ENCODE measurements at regions not wholly inside any gene's neighbourhood (a gene's known extent, or its start where the extent isn't known, plus 50 kb on each side); places are given as distances from the start of the nearest gene placed in this dataset.

DNA sequence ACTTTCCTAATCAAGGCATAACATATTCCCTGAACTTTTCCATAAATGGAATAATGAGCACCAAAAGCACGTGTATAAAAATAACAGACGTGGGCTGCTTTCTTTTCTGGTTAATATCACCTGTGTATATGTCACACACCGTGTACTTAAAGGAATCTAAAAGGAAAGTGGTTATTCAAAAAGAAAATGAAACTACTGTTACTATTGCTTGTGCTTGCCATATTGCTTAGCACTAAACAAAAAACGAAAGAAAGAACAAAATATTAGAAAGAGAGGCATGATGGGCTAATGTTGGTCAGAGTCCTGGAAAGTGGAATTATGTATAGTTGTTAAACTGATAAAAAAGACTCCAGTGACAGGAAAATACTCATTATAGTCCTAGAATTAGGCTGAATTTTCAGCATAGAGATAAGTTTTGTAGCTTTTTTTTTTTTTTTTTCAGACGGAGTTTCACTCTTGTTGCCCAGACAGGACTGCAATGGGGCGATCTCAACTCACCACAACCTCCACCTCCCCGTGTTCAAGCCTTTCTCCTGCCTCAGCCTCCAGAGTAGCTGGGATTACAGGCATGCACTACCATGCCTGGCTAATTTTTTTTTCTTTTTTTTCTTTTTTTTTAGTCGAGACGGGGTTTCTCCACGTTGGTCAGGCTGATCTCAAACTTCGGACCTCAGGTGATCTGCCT is 123.2 kb downstream of the PABPC4L start:
- POLR2A ChIA-PET: no interaction called here
- no peak for FAIRE-seq
- 7% methylated on average over 11 of the region's 11 CpGs for WGBS (ENCODE audit: missing lambda C conversion rate)
- CTCF ChIA-PET: no interaction called here
- Histone ChIP-seq H3K4me3 (peak overlapping the region; percentile 24; the same call in 1 of the 3 replicates), H3K9me3 (no peaks in the 10 kb centered on the region), H3K27ac (no peak overlapping the region), H3K4me2 (peak overlapping the region; percentile 61), H3K4me1 (no peaks in the 10 kb centered on the region)
- ATAC-seq: no peak
- TF ChIP-seq MYC (IDR thresholded peaks at IDR 0.05; ENCODE audit: borderline replicate concordance, low read length) (no peak), MAFK (IDR thresholded peaks at IDR 0.05; ENCODE audit: partially characterized antibody) (no peak), POLR2AphosphoS2 (conservative IDR thresholded peaks at IDR 0.05; ENCODE audit: low read length) (no peak), CHD4 (IDR thresholded peaks at IDR 0.05; ENCODE audit: borderline replicate concordance) (no peak), HOXB13 (CRISPR knock-in tag; IDR thresholded peaks at IDR 0.05; ENCODE audit: low read depth) (no peak), POLR2A (IDR thresholded peaks at IDR 0.05; ENCODE audit: low read length) (no peak), FOSL2 (IDR thresholded peaks at IDR 0.05) (no peak), FOSL2 (CRISPR knock-in tag; IDR thresholded peaks at IDR 0.05) (no peak), HOXA7 (CRISPR knock-in tag; IDR thresholded peaks at IDR 0.05) (no peak), ZFP36 (IDR thresholded peaks at IDR 0.05; ENCODE audit: borderline replicate concordance, partially characterized antibody) (no peak), JUNB (IDR thresholded peaks at IDR 0.05) (no peak)
- TF ChIP-seq, protein P1, sequence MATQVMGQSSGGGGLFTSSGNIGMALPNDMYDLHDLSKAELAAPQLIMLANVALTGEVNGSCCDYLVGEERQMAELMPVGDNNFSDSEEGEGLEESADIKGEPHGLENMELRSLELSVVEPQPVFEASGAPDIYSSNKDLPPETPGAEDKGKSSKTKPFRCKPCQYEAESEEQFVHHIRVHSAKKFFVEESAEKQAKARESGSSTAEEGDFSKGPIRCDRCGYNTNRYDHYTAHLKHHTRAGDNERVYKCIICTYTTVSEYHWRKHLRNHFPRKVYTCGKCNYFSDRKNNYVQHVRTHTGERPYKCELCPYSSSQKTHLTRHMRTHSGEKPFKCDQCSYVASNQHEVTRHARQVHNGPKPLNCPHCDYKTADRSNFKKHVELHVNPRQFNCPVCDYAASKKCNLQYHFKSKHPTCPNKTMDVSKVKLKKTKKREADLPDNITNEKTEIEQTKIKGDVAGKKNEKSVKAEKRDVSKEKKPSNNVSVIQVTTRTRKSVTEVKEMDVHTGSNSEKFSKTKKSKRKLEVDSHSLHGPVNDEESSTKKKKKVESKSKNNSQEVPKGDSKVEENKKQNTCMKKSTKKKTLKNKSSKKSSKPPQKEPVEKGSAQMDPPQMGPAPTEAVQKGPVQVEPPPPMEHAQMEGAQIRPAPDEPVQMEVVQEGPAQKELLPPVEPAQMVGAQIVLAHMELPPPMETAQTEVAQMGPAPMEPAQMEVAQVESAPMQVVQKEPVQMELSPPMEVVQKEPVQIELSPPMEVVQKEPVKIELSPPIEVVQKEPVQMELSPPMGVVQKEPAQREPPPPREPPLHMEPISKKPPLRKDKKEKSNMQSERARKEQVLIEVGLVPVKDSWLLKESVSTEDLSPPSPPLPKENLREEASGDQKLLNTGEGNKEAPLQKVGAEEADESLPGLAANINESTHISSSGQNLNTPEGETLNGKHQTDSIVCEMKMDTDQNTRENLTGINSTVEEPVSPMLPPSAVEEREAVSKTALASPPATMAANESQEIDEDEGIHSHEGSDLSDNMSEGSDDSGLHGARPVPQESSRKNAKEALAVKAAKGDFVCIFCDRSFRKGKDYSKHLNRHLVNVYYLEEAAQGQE (IDR thresholded peaks at IDR 0.05): no peak
- no peak for DNase-seq (ENCODE audit: low read depth in 1 of 2, low spot score in 1 of 2)

DNA sequence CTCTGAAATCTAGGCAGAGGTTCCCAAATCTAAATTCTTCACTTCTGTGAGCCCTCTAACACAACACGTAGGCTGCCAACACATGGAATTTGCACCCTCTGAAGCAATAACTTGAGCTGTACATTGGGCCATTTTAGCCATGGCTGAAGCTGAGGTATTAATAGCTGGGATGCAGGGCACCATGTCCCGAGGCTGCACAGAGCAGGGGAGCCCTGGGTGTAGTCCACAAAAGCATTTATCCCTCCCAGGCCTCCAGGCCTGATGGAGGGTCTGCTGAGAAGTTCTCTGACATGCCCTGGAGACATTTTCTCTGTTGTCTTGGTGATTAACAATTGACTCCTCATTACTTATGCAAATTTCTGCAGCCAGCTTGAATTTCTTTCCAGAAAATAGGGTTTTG is 127.9 kb downstream of the PABPC4L start:
- FAIRE-seq: no peak
- no peak overlapping the region for H3K27ac ChIP-seq
- POLR2A ChIA-PET: no interaction called here
- H3K4me3 ChIP-seq: no peak overlapping the region
- CTCF ChIA-PET: no interaction called here
- no peaks in the 10 kb centered on the region for H3K4me1 ChIP-seq
- no peak overlapping the region for H3K4me2 ChIP-seq
- no peak for DNase-seq (ENCODE audit: low read depth in 1 of 2, low spot score in 1 of 2)
- WGBS (ENCODE audit: missing lambda C conversion rate): 5% methylated on average over 2 of the region's 2 CpGs
- no peak for TF ChIP-seq CHD2 (IDR thresholded peaks at IDR 0.05; ENCODE audit: low read length, partially characterized antibody)
- TF ChIP-seq RNF2 (IDR thresholded peaks at IDR 0.05; ENCODE audit: borderline replicate concordance, low read depth): no peak
- no peak for TF ChIP-seq HOXA7 (CRISPR knock-in tag; IDR thresholded peaks at IDR 0.05)
- TF ChIP-seq, protein P2, sequence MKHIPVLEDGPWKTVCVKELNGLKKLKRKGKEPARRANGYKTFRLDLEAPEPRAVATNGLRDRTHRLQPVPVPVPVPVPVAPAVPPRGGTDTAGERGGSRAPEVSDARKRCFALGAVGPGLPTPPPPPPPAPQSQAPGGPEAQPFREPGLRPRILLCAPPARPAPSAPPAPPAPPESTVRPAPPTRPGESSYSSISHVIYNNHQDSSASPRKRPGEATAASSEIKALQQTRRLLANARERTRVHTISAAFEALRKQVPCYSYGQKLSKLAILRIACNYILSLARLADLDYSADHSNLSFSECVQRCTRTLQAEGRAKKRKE (CRISPR knock-in tag; IDR thresholded peaks at IDR 0.05; ENCODE audit: low read depth): no peak
- TF ChIP-seq FOSL2 (IDR thresholded peaks at IDR 0.05): no peak
- TF ChIP-seq FOSL2 (CRISPR knock-in tag; IDR thresholded peaks at IDR 0.05): no peak
- TF ChIP-seq ZSCAN20 (CRISPR knock-in tag; IDR thresholded peaks at IDR 0.05): no peak
- TF ChIP-seq, protein P3, sequence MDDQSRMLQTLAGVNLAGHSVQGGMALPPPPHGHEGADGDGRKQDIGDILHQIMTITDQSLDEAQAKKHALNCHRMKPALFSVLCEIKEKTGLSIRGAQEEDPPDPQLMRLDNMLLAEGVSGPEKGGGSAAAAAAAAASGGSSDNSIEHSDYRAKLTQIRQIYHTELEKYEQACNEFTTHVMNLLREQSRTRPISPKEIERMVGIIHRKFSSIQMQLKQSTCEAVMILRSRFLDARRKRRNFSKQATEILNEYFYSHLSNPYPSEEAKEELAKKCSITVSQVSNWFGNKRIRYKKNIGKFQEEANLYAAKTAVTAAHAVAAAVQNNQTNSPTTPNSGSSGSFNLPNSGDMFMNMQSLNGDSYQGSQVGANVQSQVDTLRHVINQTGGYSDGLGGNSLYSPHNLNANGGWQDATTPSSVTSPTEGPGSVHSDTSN (IDR thresholded peaks at IDR 0.05): no peak
- TF ChIP-seq EHF (CRISPR knock-in tag; IDR thresholded peaks at IDR 0.05): no peak
- ATAC-seq: no peak
- H3K9me3 ChIP-seq: no peaks in the 10 kb centered on the region

DNA sequence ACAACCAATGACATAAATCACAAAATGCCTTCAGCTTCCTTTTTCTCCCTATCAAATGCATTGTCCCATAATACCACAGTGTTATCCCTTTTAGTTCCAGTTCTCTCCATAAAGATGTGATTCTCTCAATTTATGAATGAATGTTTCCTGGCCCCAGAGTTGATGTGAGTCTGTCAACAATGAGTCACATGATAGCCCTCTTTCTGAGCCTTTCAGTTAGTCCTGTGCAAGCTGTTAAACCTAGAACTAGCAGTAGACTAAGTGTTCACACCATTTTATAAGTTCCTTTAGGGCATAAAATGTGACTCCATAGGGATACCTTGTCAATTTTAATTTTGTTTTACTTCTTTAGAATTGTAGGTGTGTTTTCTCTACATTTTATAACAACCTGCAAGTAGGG is 129.5 kb downstream of the PABPC4L start:
- no peak overlapping the region for H3K4me3 ChIP-seq
- no peak overlapping the region for H3K4me2 ChIP-seq
- DNase-seq (ENCODE audit: low read depth in 1 of 2, low spot score in 1 of 2): no peak
- no peaks in the 10 kb centered on the region for H3K4me1 ChIP-seq
- no peak overlapping the region for H3K27ac ChIP-seq
- TF ChIP-seq KDM1A (IDR thresholded peaks at IDR 0.05; ENCODE audit: low read depth): no peak
- no peak for TF ChIP-seq EP300 (IDR thresholded peaks at IDR 0.05)
- TF ChIP-seq JUNB (IDR thresholded peaks at IDR 0.05): no peak
- no peak for TF ChIP-seq ZC3H11A (IDR thresholded peaks at IDR 0.05)
- no peaks in the 10 kb centered on the region for H3K9me3 ChIP-seq
- no peak for ATAC-seq
- no peak for FAIRE-seq
- CTCF ChIA-PET: no interaction called here
- POLR2A ChIA-PET: no interaction called here

Data from A549 (cell line).